Thoracic aorta (tissue), 2 donors: ENCODE measurements at regions not wholly inside any gene's neighbourhood (a gene's known extent, or its start where the extent isn't known, plus 50 kb on each side); places are given as distances from the start of the nearest gene placed in this dataset.

Source experiments
- ATAC-seq: fragments of 150-250 bp; one replicate; pipeline ENCODE4 v1.8.0; 2017; ENCODE audit warnings: low read depth; ENCODE audit not compliant: insufficient number of reproducible peaks, low FRiP score
- DNase-seq: peaks from one replicate; pipeline ENCODE4 v3.0.0-alpha.2; 2020; ENCODE audit warnings: low spot score
- H3K27ac ChIP-seq, 2 donors: fragments of 200-600 bp; sonication (generic); 1 replicate in 1 of 2; 2 replicates in 1 of 2; pipeline ENCODE4 v1.5.1; 2016; ENCODE audit warnings: mild to moderate bottlenecking in 2 of 2, moderate library complexity in 2 of 2
- H3K27me3 ChIP-seq: fragments of 200-600 bp; sonication (generic); replicated peaks from 2 replicates; pipeline ENCODE4 v1.6.0; 2016; ENCODE audit warnings: mild to moderate bottlenecking; ENCODE audit not compliant: insufficient read depth
- H3K36me3 ChIP-seq: fragments of 200-600 bp; sonication (generic); one replicate; pipeline ENCODE4 v1.5.1; 2016
- H3K4me1 ChIP-seq, 2 donors: fragments of 200-600 bp; sonication (generic); 1 replicate in 1 of 2; 2 replicates in 1 of 2; pipeline versions ENCODE4 v1.5.1 to v1.6.0; 2016; ENCODE audit warnings: low read depth in 2 of 2, mild to moderate bottlenecking in 1 of 2; ENCODE audit not compliant: control insufficient read depth in 1 of 2
- H3K4me3 ChIP-seq: fragments of 200-600 bp; sonication (generic); 2 replicates; pipeline ENCODE4 v1.5.1; 2016; ENCODE audit warnings: mild to moderate bottlenecking
- H3K9me3 ChIP-seq: fragments of 200-600 bp; sonication (generic); 2 replicates; pipeline ENCODE4 v1.5.1; 2016
- TF ChIP-seq, protein P1 (sequence below): fragments of 200-600 bp; sonication (generic); IDR thresholded peaks from one replicate; pipeline ENCODE4 v1.5.1; 2019; ENCODE audit warnings: antibody characterized with exemption

DNA sequence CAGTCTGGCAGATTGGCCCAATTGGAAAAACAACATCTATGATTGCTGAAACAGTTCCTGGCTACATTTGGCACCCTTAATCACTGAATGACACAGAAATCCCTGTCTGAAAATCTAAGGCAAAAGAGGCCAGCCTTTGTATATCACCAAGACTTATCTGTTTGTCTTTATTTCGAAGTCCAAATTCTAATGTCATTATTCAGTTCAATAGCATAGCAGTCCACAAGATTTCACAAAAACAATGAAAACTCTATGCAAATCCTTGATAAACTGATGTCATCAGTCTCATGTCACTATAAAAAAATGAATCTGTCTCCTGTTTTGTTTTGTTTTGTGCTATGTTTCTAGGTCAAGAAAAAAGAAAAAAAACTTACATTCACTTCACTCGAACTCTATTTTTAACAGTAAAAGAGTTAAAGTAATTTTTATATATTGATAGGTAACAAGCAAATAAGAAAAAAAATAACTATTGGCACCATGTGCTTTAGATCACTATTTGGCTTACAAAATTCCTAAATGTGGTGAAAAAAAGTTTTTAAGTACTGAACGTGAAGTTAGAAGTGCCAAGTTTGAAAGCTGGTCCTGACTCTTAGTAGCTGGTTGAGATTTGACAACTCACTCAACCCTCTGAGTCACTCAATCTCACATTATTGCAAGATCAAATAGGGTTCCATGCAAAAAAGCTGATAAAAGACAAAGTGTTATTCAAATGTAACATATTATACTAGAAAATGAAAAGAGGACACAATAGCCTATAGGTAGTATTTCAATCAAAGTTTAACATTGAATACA is 359.3 kb downstream of the IRS1 start:
- no peak overlapping the region for H3K4me3 ChIP-seq
- TF ChIP-seq, protein P1, sequence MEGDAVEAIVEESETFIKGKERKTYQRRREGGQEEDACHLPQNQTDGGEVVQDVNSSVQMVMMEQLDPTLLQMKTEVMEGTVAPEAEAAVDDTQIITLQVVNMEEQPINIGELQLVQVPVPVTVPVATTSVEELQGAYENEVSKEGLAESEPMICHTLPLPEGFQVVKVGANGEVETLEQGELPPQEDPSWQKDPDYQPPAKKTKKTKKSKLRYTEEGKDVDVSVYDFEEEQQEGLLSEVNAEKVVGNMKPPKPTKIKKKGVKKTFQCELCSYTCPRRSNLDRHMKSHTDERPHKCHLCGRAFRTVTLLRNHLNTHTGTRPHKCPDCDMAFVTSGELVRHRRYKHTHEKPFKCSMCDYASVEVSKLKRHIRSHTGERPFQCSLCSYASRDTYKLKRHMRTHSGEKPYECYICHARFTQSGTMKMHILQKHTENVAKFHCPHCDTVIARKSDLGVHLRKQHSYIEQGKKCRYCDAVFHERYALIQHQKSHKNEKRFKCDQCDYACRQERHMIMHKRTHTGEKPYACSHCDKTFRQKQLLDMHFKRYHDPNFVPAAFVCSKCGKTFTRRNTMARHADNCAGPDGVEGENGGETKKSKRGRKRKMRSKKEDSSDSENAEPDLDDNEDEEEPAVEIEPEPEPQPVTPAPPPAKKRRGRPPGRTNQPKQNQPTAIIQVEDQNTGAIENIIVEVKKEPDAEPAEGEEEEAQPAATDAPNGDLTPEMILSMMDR: no peak
- no peaks in the 10 kb centered on the region for H3K36me3 ChIP-seq
- DNase-seq: no peak
- H3K4me1 ChIP-seq: peaks cover 10 to 21% of the 10 kb centered on the region in 2 donors
- H3K9me3 ChIP-seq: no peaks in the 10 kb centered on the region
- H3K27me3 ChIP-seq: no peaks in the 10 kb centered on the region
- H3K27ac ChIP-seq: peak overlapping the region; percentile 4 to 60
- no peak for ATAC-seq

DNA sequence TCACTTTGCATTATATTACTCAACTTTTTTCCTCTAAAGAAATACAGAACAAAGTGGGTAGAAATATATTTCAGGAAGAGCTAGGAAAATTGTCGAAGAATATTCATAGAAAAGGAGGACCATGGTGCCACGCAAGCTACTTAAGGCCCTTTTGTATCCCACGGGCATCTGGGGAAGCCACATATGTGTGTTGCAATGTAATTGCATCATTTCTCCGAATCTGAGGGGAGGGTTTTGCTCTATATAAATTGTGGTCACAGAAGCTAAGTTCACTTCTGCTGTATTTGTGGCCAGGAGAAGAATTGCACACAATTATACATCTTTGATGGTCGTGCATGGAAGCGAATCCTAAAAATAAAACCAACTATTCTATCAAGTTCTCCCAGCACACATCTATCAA is 360.3 kb downstream of the IRS1 start:
- Histone ChIP-seq H3K27me3 (no peaks in the 10 kb centered on the region), H3K27ac (peak overlapping the region; percentile 4 to 60), H3K36me3 (no peaks in the 10 kb centered on the region), H3K4me3 (no peak overlapping the region), H3K9me3 (no peaks in the 10 kb centered on the region), H3K4me1 (peaks cover 10 to 21% of the 10 kb centered on the region in 2 donors)
- ATAC-seq (no peak), DNase-seq (no peak)
- TF ChIP-seq, protein P1: no peak

DNA sequence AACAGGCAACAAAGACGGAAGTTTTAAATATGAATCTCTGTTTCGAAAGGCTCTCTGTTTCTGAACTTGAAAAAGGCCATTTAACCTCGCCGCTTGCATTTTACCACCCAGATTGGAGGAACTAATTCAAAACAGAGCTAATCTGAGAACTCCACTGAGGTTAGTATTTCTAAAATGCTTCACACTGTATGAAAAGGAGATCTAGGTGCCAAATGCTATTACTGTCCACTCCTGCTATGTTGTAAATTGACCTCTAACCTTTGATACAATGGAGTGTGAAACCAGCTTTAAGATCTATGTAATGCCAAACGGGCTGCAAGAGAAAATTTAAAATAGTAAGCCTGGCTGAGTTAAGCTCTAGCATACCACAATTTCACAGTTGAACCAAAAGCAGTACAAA is 364.5 kb downstream of the IRS1 start:
- TF ChIP-seq, protein P1: no peak
- Histone ChIP-seq H3K36me3 (no peaks in the 10 kb centered on the region), H3K4me3 (no peak overlapping the region), H3K4me1 (peaks cover 2 to 10% of the 10 kb centered on the region in 2 donors), H3K27ac (no peak overlapping the region), H3K9me3 (no peaks in the 10 kb centered on the region), H3K27me3 (no peaks in the 10 kb centered on the region)
- ATAC-seq (no peak), DNase-seq (no peak)

DNA sequence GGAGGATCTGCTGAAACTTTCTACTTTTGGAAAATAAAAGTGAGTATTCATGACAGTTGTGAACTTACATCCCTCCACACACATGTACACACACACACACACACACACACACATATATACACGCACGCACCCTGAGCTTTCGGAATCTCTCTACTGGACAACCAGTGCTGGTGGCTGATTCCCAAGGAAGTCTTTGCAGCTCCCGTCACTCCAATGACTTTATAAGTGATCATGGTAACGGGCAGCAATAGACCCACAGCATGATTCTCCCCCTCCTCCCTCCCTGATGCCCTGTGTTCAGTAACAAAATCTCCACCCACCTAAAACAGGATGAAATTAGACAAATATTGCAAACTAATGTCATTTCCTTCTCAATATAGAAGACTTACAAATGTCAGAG is 364.9 kb downstream of the IRS1 start:
- Histone ChIP-seq H3K27ac (no peak overlapping the region), H3K27me3 (no peaks in the 10 kb centered on the region), H3K4me1 (peaks cover 0 to 6% of the 10 kb centered on the region in 2 donors), H3K9me3 (no peaks in the 10 kb centered on the region), H3K36me3 (no peaks in the 10 kb centered on the region), H3K4me3 (no peak overlapping the region)
- TF ChIP-seq, protein P1: no peak
- DNase-seq (no peak), ATAC-seq (no peak)

DNA sequence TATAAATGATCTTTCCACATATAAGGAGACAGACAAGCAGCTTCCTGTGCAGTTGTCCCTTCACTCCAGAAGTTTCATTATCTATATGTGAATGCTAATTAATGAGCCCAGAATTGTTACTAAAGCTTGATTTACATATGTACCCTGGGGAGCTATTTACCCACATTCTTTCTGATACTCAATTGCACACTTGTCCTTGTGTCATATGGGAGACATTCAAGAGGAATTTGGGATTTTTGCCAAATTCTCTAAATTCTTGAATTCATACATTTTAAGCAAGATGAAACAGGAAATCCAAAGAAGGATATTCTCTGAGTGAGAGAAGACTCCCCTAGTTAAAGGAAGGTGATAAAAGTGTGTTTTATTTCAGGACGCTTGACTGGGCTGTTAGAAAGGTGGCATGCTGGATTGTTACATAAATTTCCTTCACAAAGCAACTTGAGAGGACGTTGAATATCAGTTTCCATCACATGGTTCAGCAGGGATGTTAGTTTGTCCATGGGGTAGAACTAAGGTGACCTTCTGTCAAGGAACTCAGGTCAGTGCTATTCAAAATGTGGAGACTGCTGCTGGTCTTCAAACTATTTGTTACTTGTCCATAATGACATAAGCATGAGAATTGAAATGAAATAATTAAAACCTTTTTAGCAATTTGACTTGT is 368.2 kb downstream of the IRS1 start:
- Histone ChIP-seq H3K27me3 (no peaks in the 10 kb centered on the region), H3K27ac (no peak overlapping the region), H3K4me3 (no peak overlapping the region), H3K36me3 (no peaks in the 10 kb centered on the region), H3K9me3 (no peaks in the 10 kb centered on the region), H3K4me1 (no peaks in the 10 kb centered on the region)
- TF ChIP-seq, protein P1: no peak
- no peak for ATAC-seq
- DNase-seq: no peak
